Progenitor cell of endocrine pancreas (in vitro differentiated cells): ENCODE measurements at regions not wholly inside any gene's neighbourhood (a gene's known extent, or its start where the extent isn't known, plus 50 kb on each side); places are given as distances from the start of the nearest gene placed in this dataset.

Source experiments
- DNase-seq: peaks from one replicate; pipeline ENCODE4 v3.0.0; 2021; ENCODE audit warnings: low spot score; ENCODE audit not compliant: unreplicated experiment
- H3K27ac Mint-ChIP-seq: 2 replicates; pipeline ENCODE4 v1.8.0; 2021; ENCODE audit warnings: mild to moderate bottlenecking, moderate library complexity, mixed read lengths
- H3K27me3 Mint-ChIP-seq: 2 replicates; pipeline ENCODE4 v1.8.0; 2021; ENCODE audit warnings: mixed read lengths
- H3K36me3 Mint-ChIP-seq: 2 replicates; pipeline ENCODE4 v1.8.0; 2022; ENCODE audit warnings: mixed read lengths; ENCODE audit not compliant: insufficient read depth
- H3K4me1 Mint-ChIP-seq: 2 replicates; pipeline ENCODE4 v1.8.0; 2021; ENCODE audit warnings: low read depth, mixed read lengths
- H3K4me3 Mint-ChIP-seq: 2 replicates; pipeline ENCODE4 v1.8.0; 2021; ENCODE audit warnings: low read depth, mild to moderate bottlenecking, moderate library complexity, mixed read lengths
- H3K9me3 Mint-ChIP-seq: 2 replicates; pipeline ENCODE4 v1.8.0; 2021; ENCODE audit warnings: low read depth, mixed read lengths
- CTCF ChIP-seq: fragments of 200-600 bp; sonication (generic); IDR thresholded peaks from one replicate; pipeline ENCODE4 v1.5.0; 2021; ENCODE audit warnings: antibody characterized with exemption, mild to moderate bottlenecking; ENCODE audit not compliant: unreplicated experiment

- H3K4me1 Mint-ChIP-seq, result no peaks in the 10 kb centered on the region
- H3K4me3 Mint-ChIP-seq, result no peak overlapping the region
- no peaks in the 10 kb centered on the region for H3K27me3 Mint-ChIP-seq
- no peaks in the 10 kb centered on the region for H3K9me3 Mint-ChIP-seq
- DNase-seq, result no peak
- no peaks in the 10 kb centered on the region for H3K36me3 Mint-ChIP-seq
- no peak overlapping the region for H3K27ac Mint-ChIP-seq
- no peak for TF ChIP-seq CTCF
Measured at GRCh38 chr5:98144116-98144515, 629.3 kb upstream of the RGMB start.

GRCh38 chr5:98144710-98145109, 628.8 kb upstream of the RGMB start:
- Mint-ChIP-seq H3K4me1 (no peaks in the 10 kb centered on the region), H3K36me3 (no peaks in the 10 kb centered on the region), H3K9me3 (no peaks in the 10 kb centered on the region), H3K27ac (no peak overlapping the region), H3K27me3 (no peaks in the 10 kb centered on the region), H3K4me3 (no peak overlapping the region)
- DNase-seq, result no peak
- TF ChIP-seq CTCF, result no peak

- Mint-ChIP-seq H3K9me3 (no peaks in the 10 kb centered on the region), H3K27ac (no peak overlapping the region), H3K36me3 (no peaks in the 10 kb centered on the region)
Measured at GRCh38 chr5:98157368-98157767, 616.1 kb upstream of the RGMB start.

GRCh38 chr5:98158440-98158839, 615.0 kb upstream of the RGMB start:
- no peak overlapping the region for H3K4me3 Mint-ChIP-seq
- H3K9me3 Mint-ChIP-seq, result no peaks in the 10 kb centered on the region
- no peaks in the 10 kb centered on the region for H3K27me3 Mint-ChIP-seq
- no peak for DNase-seq
- H3K36me3 Mint-ChIP-seq, result no peaks in the 10 kb centered on the region
- no peaks in the 10 kb centered on the region for H3K4me1 Mint-ChIP-seq
- H3K27ac Mint-ChIP-seq, result no peak overlapping the region
- TF ChIP-seq CTCF, result no peak

More at GRCh38 chr5:98157368-98157767, 616.1 kb upstream of the RGMB start:
- no peak for TF ChIP-seq CTCF
- DNase-seq, result no peak
- H3K4me3 Mint-ChIP-seq, result no peak overlapping the region
- no peaks in the 10 kb centered on the region for H3K4me1 Mint-ChIP-seq
- no peaks in the 10 kb centered on the region for H3K27me3 Mint-ChIP-seq

GRCh38 chr5:98163796-98164493, 609.5 kb upstream of the RGMB start:
- no peak for DNase-seq

More at GRCh38 chr5:98163796-98164493, 609.5 kb upstream of the RGMB start:
- H3K9me3 Mint-ChIP-seq, result no peaks in the 10 kb centered on the region
- H3K4me1 Mint-ChIP-seq, result peaks cover 1% of the 10 kb centered on the region
- H3K36me3 Mint-ChIP-seq, result no peaks in the 10 kb centered on the region
- H3K27ac Mint-ChIP-seq, result no peak overlapping the region
- no peak for TF ChIP-seq CTCF
- no peak overlapping the region for H3K4me3 Mint-ChIP-seq
- no peaks in the 10 kb centered on the region for H3K27me3 Mint-ChIP-seq
